Mammary epithelial cell (primary cell): ENCODE measurements at regions not wholly inside any gene's neighbourhood (a gene's known extent, or its start where the extent isn't known, plus 50 kb on each side); places are given as distances from the start of the nearest gene placed in this dataset.

Experiments
- CTCF ChIP-seq, 2 donors: IDR thresholded peaks in 1 of 2; conservative IDR thresholded peaks in 1 of 2; 2 replicates each; pipeline ENCODE4 v1.5.1; 2011 to 2012; ENCODE audit warnings: inconsistent platforms in 2 of 2, low read length in 2 of 2, mild to moderate bottlenecking in 2 of 2, control low read depth in 1 of 2, low read depth in 1 of 2; ENCODE audit not compliant: insufficient read depth in 1 of 2; ENCODE audit errors: extremely low read depth in 1 of 2
- EZH2 ChIP-seq: IDR thresholded peaks from 2 replicates; pipeline ENCODE4 v1.6.1; 2012; ENCODE audit warnings: low read length, inconsistent platforms, borderline replicate concordance

- TF ChIP-seq CTCF (conservative IDR thresholded peaks at IDR 0.05 in 1 of 2, IDR thresholded peaks at IDR 0.05 in 1 of 2; ENCODE audit: extremely low read depth in 1 of 2, insufficient read depth in 1 of 2, low read depth in 1 of 2, low read length in 2 of 2) (no peak), EZH2 (no peak)
These were observed 331.2 kb upstream of the FBXO33 start for GRCh38 chr14:39763402-39763890.
